K562 (cell line): ENCODE measurements at regions not wholly inside any gene's neighbourhood (a gene's known extent, or its start where the extent isn't known, plus 50 kb on each side); places are given as distances from the start of the nearest gene placed in this dataset.

Source experiments
- CGGBP1 ChIP-seq: fragments of 250-450 bp; sonication (Bioruptor Pico); IDR thresholded peaks from 2 replicates; pipeline ENCODE4 v1.9.0; 2021; ENCODE audit warnings: mild to moderate bottlenecking
- CREB3L1 ChIP-seq: fragments of 450-650 bp; IDR thresholded peaks from 2 replicates; pipeline ENCODE4 v1.6.1; 2014; ENCODE audit warnings: low read depth, mild to moderate bottlenecking, moderate library complexity, borderline replicate concordance
- FOXA1 ChIP-seq: fragments of 450-650 bp; IDR thresholded peaks from 2 replicates; pipeline ENCODE4 v1.6.1; 2016; ENCODE audit warnings: mild to moderate bottlenecking, borderline replicate concordance
- MAZ ChIP-seq, 2 experiments: fragments of 450-650 bp in 1 of 2; sonication (generic) in 1 of 2; formaldehyde crosslinking; IDR thresholded peaks in 1 of 2; conservative IDR thresholded peaks in 1 of 2; 2 replicates each; pipeline versions ENCODE4 v1.4.0 to v1.5.0; 2020; ENCODE audit warnings: mild to moderate bottlenecking in 1 of 2, missing genetic modification reagents in 1 of 2
- PPARD ChIP-seq: fragments of 250-450 bp; sonication (Bioruptor Pico); IDR thresholded peaks from 2 replicates; pipeline ENCODE4 v1.8.0; 2022; ENCODE audit warnings: inconsistent platforms, mild to moderate bottlenecking, moderate library complexity
- SRSF7 ChIP-seq: fragments of 200-400 bp; formaldehyde crosslinking; optimal IDR thresholded peaks from 2 replicates; pipeline ENCODE3; 2017; ENCODE audit warnings: mild to moderate bottlenecking, low read depth, low read length
- ZNF639 ChIP-seq, 2 experiments: fragments of 200-800 bp in 1 of 2; sonication (Bioruptor generic) in 1 of 2; sonication (generic) in 1 of 2; formaldehyde crosslinking in 1 of 2; IDR thresholded peaks in 1 of 2; conservative IDR thresholded peaks in 1 of 2; 2 replicates each; pipeline versions ENCODE4 v1.5.0 to v1.6.1; 2016 to 2020; ENCODE audit warnings: missing compliant biosample characterization in 1 of 2, missing genetic modification characterization in 1 of 2, missing genetic modification reagents in 1 of 2

- TF ChIP-seq CREB3L1 (no peak), ZNF639 (CRISPR knock-in tag; conservative IDR thresholded peaks at IDR 0.05 in 1 of 2, IDR thresholded peaks at IDR 0.05 in 1 of 2) (no peak), FOXA1 (no peak), CGGBP1 (no peak), MAZ (CRISPR knock-in tag; conservative IDR thresholded peaks at IDR 0.05 in 1 of 2, IDR thresholded peaks at IDR 0.05 in 1 of 2) (no peak), PPARD (CRISPR knock-in tag) (no peak), SRSF7 (no peak)
These were observed 490.7 kb upstream of the PTPRD start for GRCh38 chr9:11103525-11103924.
